Body of pancreas (tissue), 4 donors: ENCODE measurements at regions not wholly inside any gene's neighbourhood (a gene's known extent, or its start where the extent isn't known, plus 50 kb on each side); places are given as distances from the start of the nearest gene placed in this dataset.

Experiments used
- POLR2A ChIP-seq, 3 donors: fragments of 450-650 bp; IDR thresholded peaks; one replicate each; pipeline ENCODE4 v1.6.1; 2016; ENCODE audit warnings: antibody characterized with exemption in 3 of 3, mild to moderate bottlenecking in 2 of 3
- TF ChIP-seq, protein P1 (sequence below), 7 experiments: fragments of 450-650 bp in 4 of 7; fragments of 200-600 bp in 3 of 7; sonication (generic) in 3 of 7; IDR thresholded peaks; one replicate each; pipeline ENCODE4 v1.5.1; 2016 to 2019; ENCODE audit warnings: antibody characterized with exemption in 7 of 7

DNA sequence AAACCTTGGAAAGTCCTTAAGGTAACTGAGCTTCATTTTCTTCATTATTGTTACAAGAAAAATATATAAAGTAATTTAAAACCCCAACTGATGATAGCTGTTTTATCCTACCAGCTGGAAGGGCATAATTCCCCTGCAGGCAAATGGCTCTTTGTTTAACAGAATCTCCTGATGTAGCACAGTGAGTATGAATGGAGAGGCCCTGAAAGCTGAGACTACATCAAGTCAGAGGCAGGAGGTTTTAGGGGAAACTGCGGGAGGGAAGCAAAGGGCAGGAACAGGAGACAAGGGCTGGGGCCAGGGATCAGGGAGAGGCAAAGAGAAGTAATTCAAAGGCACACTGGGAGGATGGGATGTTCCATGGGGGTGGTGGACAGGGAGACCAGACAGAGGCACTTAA lies 119.0 kb upstream of the LRFN2 start:
- TF ChIP-seq, protein P1, sequence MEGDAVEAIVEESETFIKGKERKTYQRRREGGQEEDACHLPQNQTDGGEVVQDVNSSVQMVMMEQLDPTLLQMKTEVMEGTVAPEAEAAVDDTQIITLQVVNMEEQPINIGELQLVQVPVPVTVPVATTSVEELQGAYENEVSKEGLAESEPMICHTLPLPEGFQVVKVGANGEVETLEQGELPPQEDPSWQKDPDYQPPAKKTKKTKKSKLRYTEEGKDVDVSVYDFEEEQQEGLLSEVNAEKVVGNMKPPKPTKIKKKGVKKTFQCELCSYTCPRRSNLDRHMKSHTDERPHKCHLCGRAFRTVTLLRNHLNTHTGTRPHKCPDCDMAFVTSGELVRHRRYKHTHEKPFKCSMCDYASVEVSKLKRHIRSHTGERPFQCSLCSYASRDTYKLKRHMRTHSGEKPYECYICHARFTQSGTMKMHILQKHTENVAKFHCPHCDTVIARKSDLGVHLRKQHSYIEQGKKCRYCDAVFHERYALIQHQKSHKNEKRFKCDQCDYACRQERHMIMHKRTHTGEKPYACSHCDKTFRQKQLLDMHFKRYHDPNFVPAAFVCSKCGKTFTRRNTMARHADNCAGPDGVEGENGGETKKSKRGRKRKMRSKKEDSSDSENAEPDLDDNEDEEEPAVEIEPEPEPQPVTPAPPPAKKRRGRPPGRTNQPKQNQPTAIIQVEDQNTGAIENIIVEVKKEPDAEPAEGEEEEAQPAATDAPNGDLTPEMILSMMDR (IDR thresholded peaks at IDR 0.05), result no peak
- TF ChIP-seq POLR2A (IDR thresholded peaks at IDR 0.05), result no peak
